GM18870 (cell line): ENCODE measurements at regions not wholly inside any gene's neighbourhood (a gene's known extent, or its start where the extent isn't known, plus 50 kb on each side); places are given as distances from the start of the nearest gene placed in this dataset.
"Not testable (repeated sequence)": the region's sequence is repeated elsewhere in the genome, so short reads cannot be mapped to it uniquely, and the experiment has no call there.

Source experiments
- ATAC-seq: cut with Tn5 transposase; IDR thresholded peaks from one replicate; pipeline ENCODE4 v1.9.1; 2021; ENCODE audit warnings: moderate library complexity; ENCODE audit not compliant: unreplicated experiment

DNA sequence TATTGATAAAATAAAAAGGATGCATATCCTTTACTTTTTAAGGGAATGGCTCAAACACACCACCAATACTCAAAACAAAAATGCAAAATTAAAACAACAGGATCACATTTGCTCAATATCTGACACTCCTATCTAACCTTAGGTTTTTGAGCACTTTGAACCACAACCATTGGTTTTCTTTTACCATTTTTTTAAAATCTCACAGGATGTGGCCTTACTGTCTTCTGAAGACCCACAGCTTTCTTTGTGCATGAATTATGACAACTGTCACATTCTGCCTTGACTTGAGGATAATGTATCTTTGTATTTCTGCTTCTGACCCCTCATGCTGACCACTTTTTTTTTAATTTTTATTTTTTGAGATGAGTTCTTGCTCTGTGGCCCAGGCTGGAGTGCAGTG is 461.1 kb upstream of the NRP1 start:
- ATAC-seq, result no peak

- ATAC-seq, result no peak
These were observed 460.0 kb upstream of the NRP1 start for GRCh38 chr10:33794460-33794859.

- no peak for ATAC-seq
These were observed 459.3 kb upstream of the NRP1 start for GRCh38 chr10:33793793-33794192.

DNA sequence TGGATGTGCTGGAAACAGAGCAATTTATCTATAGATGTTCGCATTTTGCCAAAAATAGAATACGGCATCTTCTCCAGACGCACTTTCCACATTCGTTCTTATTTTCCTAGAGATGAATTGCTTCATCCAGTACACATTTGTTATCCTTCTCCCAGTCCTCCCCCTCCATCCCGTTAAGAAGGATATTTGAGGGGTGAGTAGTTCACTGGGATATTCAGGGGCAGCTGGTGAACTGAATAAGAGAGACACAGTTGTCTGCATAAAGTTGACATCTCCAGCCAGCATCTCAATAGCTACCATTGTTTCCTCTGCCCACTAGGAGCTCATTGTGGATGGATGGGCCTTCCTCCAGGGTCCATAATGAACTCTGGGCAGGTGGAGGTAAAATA is 456.8 kb upstream of the NRP1 start:
- ATAC-seq, result no peak

GRCh38 chr10:33790521-33791271 is 456.2 kb upstream of the NRP1 start:
- ATAC-seq, result no peak

DNA sequence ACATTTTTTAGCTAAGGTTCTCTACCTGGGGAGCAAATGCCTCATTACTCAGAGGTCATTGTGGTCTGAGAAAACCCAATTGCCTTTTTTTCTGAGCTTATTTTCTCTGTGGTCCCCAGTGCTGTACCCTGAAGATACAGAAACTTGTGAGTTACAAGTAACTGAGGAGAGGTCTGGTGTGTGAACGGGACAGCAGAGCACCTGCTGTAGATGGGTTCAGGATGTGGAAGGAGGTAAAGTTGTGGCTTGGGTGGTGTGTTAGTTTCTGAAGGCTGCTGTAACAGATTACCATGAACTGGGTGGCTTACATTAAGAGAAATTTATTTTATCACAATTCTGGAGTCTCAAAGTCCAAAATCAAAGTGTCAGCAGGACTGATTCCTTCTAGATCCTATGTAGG is 449.1 kb upstream of the NRP1 start:
- ATAC-seq, result no peak

DNA sequence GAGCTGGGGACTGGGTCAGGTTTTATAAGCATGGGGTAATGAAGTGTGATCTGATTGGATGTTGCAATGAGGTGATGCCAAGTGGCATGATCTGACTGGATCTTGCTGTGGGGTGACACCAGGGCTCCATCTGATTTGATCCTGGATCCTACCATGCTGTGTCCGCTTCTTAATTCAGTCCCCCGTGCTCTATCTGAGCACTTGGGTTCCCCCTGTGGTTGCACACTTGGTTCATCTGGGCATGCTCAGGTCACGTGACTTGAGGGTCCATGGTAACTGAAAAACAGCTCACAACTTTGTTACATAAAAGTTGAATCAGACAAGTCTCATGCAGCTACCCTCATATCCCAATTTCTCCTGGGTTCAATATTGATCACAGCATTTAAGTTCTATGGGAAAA is 448.6 kb upstream of the NRP1 start:
- ATAC-seq, result no peak

GRCh38 chr10:33781606-33782395 is 447.3 kb upstream of the NRP1 start:
- no peak for ATAC-seq

GRCh38 chr10:33780961-33781360 is 446.5 kb upstream of the NRP1 start:
- ATAC-seq, result no peak

GRCh38 chr10:33777223-33777622 is 442.8 kb upstream of the NRP1 start:
- ATAC-seq, result no peak

GRCh38 chr10:33776419-33777070 is 442.1 kb upstream of the NRP1 start:
- ATAC-seq, result no peak

DNA sequence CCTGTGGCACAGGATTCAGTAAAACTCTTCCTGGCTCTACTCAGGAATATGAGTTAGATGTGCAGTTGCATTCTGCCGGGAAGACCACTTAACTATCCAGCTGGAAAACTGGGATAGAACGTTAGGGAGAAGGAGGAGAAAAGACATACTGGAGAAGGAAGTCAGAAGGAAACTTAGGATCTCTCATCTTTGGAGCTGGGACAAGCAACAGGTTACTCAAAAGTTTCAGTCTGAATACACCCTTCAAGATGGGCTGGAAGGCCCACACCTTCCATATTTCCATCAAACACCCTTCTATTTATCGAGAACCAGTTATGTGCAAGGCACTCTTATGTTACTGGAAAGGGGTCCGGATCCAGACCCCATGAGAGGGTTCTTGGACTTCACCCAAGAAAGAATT is 440.4 kb upstream of the NRP1 start:
- ATAC-seq, result no peak

DNA sequence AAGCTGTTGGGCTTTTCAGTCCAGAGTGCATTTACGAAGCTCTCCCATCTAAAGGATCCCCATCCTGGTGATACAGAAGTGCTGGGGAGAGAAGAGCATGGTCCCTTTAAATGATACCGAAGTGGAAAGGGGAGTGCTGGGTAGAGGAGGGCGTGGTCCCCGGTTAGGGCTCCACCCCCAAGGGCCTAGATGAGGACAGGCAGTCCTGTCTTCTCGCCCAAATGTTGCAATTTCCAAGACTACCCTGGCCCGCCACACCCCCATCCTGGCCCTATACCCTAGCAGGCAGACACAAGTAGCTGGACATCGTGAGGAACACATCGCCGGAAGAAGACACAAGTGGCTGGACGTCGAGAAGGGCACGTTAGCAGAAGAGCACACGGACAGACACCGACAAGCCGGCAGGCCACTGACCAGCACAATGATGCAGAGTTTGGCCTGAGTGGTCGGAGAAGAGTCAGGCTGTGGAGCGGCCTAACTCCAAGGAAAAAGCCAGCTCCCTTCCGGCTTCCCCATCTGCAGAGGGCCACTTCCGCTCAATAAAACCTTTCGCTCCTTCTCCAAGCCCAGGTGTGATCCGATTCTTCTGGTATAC is 439.5 kb upstream of the NRP1 start:
- ATAC-seq, result no peak

DNA sequence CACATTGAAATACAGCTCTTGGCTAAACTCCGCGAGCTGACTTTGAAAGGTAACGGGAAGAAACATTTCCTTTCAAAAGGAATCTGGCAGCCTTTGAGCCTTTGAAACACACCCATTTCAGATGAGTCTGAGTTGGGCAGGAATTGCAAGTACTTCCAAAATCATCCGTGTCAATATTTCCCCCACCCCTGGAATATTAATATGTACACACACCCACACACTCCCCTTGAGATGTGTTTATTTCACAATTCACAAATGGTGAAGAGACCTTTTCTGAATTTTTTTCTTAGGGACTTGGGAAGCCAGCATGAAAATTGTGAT is 438.7 kb upstream of the NRP1 start:
- no peak for ATAC-seq

- ATAC-seq, result no peak
These were observed 438.1 kb upstream of the NRP1 start for GRCh38 chr10:33772370-33773252.

DNA sequence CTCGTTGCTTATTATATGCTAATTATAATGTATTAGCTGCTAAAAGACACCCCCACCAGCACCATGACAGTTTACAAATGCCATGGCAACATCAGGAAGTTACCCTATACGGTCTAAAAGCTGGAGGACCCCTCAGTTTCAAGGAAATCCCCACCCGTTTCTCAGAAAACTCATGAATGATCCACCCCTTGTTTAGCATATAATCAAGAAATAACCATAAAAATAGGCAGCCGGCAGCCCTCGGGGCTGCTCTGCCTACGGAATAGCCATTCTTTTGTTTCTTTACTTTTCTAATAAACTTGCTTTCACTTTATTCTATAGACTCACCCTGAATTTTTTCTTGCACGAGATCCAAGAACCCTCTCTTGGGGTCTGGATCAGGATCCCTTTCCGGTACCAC is 437.4 kb upstream of the NRP1 start:
- not testable (repeated sequence) for ATAC-seq

GRCh38 chr10:33764694-33765185 is 430.3 kb upstream of the NRP1 start:
- ATAC-seq, result no peak

- ATAC-seq, result no peak
These were observed 425.8 kb upstream of the NRP1 start for GRCh38 chr10:33760056-33760943.

GRCh38 chr10:33759191-33759590 is 424.7 kb upstream of the NRP1 start:
- no peak for ATAC-seq

DNA sequence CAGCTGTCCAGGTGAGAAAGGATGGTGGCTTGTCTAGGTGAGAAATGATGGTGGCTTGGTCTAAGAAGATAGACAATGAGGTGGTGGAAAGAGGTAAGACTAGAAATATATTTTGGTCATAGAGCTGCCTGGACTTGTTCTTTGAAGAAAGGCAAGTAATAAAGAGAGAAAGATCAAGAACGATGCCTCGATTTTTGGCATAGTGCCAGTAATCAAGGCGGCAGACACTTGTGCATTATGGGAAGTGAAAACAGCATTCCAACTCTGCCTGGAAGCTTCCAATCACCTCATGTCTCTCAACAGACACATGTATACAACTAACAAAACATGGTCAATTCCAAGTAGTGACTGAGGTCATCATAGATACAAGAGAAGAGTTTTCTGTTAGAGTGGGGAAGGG is 423.8 kb upstream of the NRP1 start:
- ATAC-seq, result no peak
